ENCODE measurements at regions not wholly inside any gene's neighbourhood (a gene's known extent, or its start where the extent isn't known, plus 50 kb on each side); places are given as distances from the start of the nearest gene placed in this dataset.

- no peak for DNase-seq (ENCODE audit: low read depth in 2 of 2)
Measured at GRCh38 chr13:73300718-73301425, 242.1 kb downstream of the KLF5 start.

GRCh38 chr13:73299787-73300186 is 241.0 kb downstream of the KLF5 start:
- DNase-seq (ENCODE audit: low read depth in 2 of 2), result no peak

- DNase-seq (ENCODE audit: low read depth in 2 of 2), result no peak
Measured at GRCh38 chr13:73293913-73294523, 235.2 kb downstream of the KLF5 start.

DNA sequence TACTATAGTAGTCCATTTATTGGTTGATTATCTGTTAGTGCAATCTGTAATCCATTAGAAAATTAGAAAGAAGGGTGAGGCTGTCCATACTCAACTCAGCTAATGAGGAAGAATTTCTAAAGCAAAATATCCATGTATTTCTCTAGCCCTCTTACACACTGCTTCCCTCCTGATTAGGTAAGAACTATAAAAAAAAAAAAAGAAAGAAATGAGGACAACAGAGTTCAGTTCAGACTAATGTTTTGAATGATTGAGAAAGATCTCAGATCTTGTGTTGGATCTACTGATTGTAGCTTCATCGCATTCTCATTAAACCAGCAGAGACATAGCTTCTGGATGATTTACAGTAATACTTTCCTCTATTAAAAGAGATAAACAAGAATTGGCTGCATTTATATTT is 233.3 kb downstream of the KLF5 start:
- DNase-seq (ENCODE audit: low read depth in 2 of 2), result no peak

DNA sequence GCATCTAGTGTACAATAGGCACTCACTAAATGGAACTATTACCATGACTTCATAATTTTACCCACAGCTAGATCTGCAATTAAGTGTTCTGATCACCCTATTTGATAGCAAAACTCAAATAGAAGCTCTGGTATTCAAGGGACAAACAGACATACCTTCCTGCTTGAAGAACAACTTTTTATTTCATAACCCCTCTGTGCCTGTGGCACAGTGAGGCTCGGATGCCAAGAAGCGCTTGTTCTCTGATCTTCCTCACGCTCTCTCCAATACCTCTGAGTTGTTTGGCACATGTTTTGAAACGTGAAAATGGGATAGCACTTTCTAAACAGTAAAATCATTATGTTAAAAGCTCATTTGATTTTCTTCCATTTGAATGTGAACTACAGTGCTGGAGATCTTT is 232.0 kb downstream of the KLF5 start:
- no peak for DNase-seq (ENCODE audit: low read depth in 2 of 2)

DNA sequence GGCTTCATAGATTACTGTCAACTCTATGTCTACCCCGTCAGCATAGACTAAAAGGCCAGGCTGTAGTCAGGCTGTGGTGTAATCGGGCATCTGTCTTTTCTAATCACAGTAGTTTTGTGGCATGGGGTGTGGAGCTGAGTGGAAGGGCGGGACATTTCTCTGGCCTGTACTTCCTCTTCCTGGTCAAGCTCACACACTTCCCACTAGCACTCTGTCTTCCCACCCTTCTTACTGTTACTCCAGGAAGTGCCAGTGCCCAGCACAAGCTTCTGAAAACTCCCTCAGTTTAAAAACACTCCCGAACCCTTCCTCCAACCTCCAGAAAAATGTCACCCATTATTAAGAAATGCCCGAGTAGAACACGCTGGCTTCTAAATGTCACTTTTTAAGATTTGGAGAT is 229.8 kb downstream of the KLF5 start:
- DNase-seq (ENCODE audit: low read depth in 2 of 2), result no peak

- no peak for DNase-seq (ENCODE audit: low read depth in 2 of 2)
Measured at GRCh38 chr13:73287831-73288230, 229.0 kb downstream of the KLF5 start.

DNA sequence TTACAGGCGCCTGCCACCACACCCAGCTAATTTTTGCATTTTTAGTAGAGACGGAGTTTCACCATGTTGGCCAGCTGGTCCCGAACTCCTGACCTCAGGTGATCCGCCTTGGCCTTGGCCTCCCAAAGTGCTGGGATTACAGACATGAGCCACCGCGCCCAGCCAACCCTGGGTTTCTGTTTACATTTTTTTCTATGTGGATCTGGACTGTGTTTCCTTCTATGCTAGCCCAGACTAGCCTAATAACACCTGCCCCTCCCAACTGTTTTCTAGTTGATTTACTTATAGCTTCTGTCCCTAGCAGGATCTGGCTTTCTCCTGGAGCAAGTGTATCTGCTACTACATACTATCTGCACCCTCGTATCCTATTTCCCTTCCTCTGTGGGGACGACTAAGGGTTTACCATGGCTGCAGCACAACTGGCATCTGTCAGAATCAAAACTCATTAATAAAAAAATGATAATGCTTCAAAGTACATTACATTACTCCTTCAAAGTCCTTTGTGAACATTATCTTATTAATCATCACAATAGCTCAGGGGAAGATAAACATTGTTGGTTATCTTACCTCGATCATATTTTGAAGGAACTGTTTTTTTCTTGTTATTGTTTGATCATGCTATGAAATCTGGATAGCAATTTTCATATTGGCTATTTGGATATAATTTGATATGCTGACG is 228.3 kb downstream of the KLF5 start:
- DNase-seq (ENCODE audit: low read depth in 2 of 2), result no peak

DNA sequence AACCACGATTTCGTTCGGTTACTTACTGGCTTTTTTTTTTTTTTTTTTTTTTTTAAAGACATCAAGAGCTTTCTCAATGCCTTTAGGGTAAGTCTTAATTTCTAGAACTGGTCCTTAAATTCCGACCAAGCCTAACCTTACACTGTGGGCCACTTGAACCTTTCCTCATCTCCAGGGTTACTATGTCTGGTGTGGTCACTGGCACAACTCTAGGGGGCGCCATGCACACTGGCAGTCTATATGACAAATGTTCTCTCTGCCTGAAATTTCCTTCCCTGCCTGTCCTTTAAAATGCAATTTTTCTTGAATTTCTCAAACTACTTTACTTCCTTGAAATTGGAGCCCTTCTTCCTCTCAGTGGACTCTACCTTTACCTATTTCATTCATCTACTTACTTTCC is 227.4 kb downstream of the KLF5 start:
- DNase-seq (ENCODE audit: low read depth in 2 of 2), result no peak

DNA sequence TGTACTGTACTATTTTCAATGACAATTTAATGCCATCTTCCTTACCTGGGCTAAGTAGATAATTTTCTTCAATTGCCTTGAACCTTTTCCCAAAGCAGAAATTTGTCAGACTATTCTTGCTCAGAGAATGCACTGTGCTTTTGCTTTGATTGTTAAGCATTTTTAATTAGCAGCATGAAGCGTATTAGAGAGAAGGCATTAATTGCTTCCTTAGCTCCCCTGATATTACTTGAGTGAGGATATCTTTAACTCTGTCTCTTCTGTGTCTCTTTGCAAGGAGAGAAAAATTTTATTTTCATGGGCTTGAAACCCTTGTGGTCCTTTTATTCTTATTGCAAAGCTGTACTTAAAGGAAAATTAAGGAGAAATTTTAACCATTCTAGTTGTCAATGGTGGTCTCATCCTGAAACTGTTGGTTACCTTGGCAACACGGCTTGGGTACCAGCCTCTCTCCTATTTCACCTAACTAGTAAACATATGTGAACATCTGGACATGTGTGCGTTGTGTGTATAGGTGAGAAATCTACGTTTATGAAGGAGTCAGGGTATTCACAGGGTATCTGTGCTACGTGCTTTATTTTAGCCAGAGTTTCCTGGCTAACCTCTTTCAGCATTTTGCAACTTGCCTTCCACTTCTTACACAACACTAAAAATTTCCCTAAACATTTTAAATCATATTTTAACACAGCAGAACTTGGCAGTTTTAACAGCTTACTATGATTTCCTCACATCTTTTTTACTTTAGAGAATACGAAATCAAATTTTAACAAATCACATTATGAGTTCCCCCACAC is 225.5 kb downstream of the KLF5 start:
- DNase-seq (ENCODE audit: low read depth in 2 of 2), result no peak

DNA sequence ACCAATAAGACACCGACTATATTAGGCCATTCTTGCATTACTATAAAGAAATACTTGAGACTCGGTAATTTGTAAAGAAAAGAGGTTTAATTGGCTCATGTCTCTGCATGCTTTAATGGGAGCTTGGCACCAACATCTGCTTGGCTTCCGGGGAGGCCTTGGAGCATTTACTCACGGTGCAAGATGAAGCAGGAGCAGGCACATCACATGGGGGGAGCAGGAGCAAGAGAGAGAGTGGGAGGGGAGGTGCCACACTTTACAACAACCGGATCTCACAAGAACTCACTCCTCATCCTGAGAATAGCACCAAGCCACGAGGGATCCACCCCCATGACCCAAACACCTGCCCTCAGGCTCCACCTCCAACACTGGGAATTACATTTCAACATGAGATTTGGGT is 224.8 kb downstream of the KLF5 start:
- DNase-seq (ENCODE audit: low read depth in 2 of 2), result no peak

- DNase-seq (ENCODE audit: low read depth in 2 of 2), result no peak
Measured at GRCh38 chr13:73281746-73282145, 222.9 kb downstream of the KLF5 start.

- no peak for DNase-seq (ENCODE audit: low read depth in 2 of 2)
Measured at GRCh38 chr13:73278186-73278585, 219.4 kb downstream of the KLF5 start.

DNA sequence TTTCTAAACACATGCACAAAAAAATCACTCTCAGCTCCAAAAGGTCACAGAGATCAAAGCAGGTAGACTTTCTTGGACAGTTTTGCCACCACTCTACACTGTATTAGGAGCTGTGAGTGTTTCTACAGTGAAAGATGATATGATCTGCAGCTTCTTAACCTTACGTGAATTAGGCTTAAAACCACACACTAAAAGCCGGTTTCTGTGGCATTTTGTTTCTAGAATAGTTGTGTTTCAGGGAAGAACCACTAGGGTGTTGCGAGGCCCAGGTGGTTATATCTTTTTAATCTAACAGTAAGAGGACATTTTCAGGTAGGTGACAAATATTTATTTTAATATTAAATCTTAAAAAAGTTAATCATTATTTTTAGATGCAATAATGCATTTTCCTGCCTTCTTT is 216.4 kb downstream of the KLF5 start:
- no peak for DNase-seq (ENCODE audit: low read depth in 2 of 2)

GRCh38 chr13:73274147-73274546 is 215.3 kb downstream of the KLF5 start:
- no peak for DNase-seq (ENCODE audit: low read depth in 2 of 2)

- no peak for DNase-seq (ENCODE audit: low read depth in 2 of 2)
Measured at GRCh38 chr13:73273745-73274144, 214.9 kb downstream of the KLF5 start.

GRCh38 chr13:73273276-73273675 is 214.5 kb downstream of the KLF5 start:
- DNase-seq (ENCODE audit: low read depth in 2 of 2), result no peak

DNA sequence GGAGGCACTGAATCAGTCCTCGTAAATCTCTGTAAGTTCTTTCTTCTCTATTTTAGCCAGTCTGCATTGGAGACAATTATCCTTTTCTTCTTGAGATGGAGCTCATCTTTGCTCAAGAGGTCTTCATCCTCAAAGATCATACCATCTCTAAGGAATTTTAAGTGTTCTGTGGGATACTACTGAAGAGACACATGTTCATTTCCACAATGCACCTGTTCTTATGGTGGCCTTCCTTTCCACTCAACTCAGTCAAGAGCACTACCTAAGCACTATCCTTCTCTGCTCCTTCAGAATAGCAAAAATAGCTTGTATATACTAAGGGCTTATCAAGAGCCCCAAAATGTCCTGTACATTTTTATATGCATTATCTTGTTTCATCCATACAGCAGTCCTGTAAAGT is 214.0 kb downstream of the KLF5 start:
- no peak for DNase-seq (ENCODE audit: low read depth in 2 of 2)

DNA sequence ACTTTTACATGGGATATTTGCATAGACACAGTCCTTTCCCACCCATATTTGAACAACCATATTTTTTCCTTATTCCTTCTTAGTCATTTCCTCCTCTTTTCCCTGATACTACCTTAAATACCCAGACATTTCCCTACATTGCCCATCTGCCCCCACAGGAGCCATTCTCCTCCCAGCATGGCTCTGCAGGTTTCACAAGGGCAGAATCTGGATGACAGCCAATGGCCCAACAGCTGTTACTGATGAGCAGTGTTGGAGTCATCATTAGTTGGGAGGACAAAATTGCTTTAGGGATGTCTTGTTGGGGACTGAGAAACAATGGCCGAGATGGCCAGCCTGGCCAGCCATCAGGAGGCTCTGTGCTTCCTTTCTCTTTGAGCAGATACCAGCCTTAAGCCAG is 209.5 kb downstream of the KLF5 start:
- no peak for DNase-seq (ENCODE audit: low read depth in 2 of 2)

DNA sequence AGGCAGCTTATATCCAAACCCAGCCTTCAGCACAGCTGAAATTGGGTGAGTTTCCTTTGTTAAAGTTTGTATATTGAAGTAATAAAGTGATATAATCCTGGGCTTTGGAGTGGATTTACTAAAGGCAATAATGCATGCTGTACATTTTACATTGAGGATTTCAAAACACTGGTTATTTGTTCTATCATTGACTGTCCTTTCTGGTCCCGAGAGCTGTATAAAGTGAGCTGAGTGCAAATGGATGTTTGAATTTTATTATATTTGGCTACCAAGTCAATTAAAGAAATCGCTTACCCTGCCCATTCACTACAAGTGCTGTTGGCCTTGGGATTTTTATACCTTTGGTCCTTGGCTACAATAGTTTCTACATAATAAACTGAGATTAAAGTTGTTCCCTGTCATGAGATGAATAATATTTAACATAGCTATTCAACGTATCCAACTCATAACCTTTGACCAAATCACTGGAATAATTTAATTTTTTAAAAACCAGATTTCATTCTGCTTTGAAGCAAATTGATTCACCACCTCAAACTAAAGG is 207.9 kb downstream of the KLF5 start:
- no peak for DNase-seq (ENCODE audit: low read depth in 2 of 2)

DNA sequence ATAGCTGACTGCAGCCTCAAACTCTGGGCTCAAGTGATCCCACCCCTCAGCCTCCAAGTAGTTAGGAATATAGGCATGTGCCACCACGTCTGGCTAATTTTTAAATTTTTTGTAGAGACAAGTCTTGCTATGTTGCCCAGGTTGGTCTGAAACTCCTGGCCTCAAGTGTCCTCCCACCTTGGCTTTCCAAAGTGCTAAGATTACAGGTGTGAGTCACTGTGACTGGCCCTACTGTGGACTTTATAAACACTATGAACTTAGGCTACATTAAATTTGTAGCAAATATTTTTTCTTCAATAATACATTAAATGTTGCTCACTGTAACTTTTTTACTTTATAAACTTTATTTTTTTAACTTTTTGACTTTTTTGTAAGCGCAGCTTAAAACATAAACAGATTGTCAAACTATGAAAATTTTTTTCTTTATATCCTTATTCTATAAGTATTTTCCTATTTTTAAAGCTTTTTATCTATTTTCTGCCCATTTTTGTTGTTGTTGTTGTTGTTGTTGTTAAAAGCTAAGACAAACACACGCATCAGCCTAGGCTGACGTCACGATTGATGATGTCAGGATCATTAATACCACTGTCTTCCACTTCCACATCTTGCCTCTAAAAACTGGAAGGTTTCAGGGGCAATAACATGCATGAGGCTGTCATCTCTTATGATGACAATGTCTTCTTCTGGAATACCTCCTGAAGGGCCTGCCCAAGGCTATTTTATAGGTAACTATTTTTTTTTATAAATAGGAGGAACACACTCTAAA is 204.2 kb downstream of the KLF5 start:
- no peak for DNase-seq (ENCODE audit: low read depth in 2 of 2)

Measured in activated CD8-positive, alpha-beta memory T cell treated with anti-CD3 and anti-CD28 coated beads for 4 hours (primary cell).